Gastrocnemius medialis (tissue), 4 donors: ENCODE measurements at regions not wholly inside any gene's neighbourhood (a gene's known extent, or its start where the extent isn't known, plus 50 kb on each side); places are given as distances from the start of the nearest gene placed in this dataset.

Experiments
- POLR2A ChIP-seq, 2 donors: fragments of 450-650 bp; IDR thresholded peaks; one replicate each; pipeline ENCODE4 v1.6.1; 2017; ENCODE audit warnings: antibody characterized with exemption in 2 of 2, mild to moderate bottlenecking in 2 of 2, moderate library complexity in 2 of 2
- TF ChIP-seq, protein P1 (sequence below), 5 experiments: fragments of 450-650 bp in 3 of 5; fragments of 200-600 bp in 2 of 5; sonication (generic) in 2 of 5; IDR thresholded peaks in 4 of 5; conservative IDR thresholded peaks in 1 of 5; 1 replicate in 4 of 5; 2 replicates in 1 of 5; pipeline ENCODE4 v1.5.1; 2016 to 2019; ENCODE audit warnings: antibody characterized with exemption in 5 of 5, mild to moderate bottlenecking in 3 of 5, moderate library complexity in 3 of 5

DNA sequence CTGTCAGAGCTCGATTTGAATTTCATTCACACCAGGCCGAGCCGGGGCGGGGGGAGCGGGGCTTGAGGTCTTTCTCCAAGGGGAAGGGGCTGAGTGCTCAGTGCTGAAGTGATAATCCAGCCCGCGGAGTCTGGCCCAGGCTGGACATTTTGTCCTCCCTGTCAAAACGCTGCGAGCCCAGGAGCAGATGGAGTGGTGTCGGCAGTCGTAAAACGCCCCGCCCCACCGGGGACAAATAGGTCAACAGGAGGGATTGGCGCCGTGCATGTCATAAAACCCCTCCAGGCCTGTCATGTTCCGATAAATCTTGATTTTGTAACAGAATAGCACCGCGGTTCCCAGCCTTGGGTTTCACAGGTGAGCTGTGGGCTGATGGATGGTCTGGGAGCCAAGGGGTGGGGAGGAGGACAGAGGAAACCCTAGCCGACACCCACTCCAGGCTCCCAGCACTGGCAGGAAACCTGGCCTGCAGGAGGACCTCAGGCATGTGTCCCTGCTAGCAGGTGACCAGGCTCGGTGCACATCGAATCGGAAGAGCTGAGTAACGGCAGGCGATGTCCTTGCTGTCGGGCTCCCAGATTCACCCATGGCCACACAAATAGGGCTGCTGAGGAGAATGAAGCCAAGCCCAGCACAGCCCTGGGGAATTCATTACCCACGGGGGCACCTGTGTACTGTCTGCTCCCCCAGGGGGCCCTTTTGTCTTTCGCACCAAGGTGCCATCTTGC lies 341.4 kb downstream of the FOXL1 start:
- TF ChIP-seq, protein P1, sequence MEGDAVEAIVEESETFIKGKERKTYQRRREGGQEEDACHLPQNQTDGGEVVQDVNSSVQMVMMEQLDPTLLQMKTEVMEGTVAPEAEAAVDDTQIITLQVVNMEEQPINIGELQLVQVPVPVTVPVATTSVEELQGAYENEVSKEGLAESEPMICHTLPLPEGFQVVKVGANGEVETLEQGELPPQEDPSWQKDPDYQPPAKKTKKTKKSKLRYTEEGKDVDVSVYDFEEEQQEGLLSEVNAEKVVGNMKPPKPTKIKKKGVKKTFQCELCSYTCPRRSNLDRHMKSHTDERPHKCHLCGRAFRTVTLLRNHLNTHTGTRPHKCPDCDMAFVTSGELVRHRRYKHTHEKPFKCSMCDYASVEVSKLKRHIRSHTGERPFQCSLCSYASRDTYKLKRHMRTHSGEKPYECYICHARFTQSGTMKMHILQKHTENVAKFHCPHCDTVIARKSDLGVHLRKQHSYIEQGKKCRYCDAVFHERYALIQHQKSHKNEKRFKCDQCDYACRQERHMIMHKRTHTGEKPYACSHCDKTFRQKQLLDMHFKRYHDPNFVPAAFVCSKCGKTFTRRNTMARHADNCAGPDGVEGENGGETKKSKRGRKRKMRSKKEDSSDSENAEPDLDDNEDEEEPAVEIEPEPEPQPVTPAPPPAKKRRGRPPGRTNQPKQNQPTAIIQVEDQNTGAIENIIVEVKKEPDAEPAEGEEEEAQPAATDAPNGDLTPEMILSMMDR (IDR thresholded peaks at IDR 0.05 in 4 of 5, conservative IDR thresholded peaks at IDR 0.05 in 1 of 5) = no peak
- no peak for TF ChIP-seq POLR2A (IDR thresholded peaks at IDR 0.05)
